WI38 (cell line): ENCODE measurements at regions not wholly inside any gene's neighbourhood (a gene's known extent, or its start where the extent isn't known, plus 50 kb on each side); places are given as distances from the start of the nearest gene placed in this dataset.
A peak's percentile ranks its signal among the peaks of the same experiment; 100 is the strongest.

Source experiments
- H3K4me3 ChIP-seq: 2 replicates; pipeline ENCODE4 v1.5.1; 2011; ENCODE audit warnings: low read depth, mild to moderate bottlenecking, control low read depth, low read length
- CTCF ChIP-seq: IDR thresholded peaks from 2 replicates; pipeline ENCODE4 v1.5.1; 2012; ENCODE audit warnings: low read depth, mild to moderate bottlenecking, control low read depth, low read length

- no peak for TF ChIP-seq CTCF
- no peak overlapping the region for H3K4me3 ChIP-seq
Measured at GRCh38 chr13:109615721-109616420, 170.5 kb downstream of the IRS2 start.

- TF ChIP-seq CTCF, result no peak
- H3K4me3 ChIP-seq, result no peak overlapping the region
Measured at GRCh38 chr13:109611912-109612691, 174.3 kb downstream of the IRS2 start.

- no peak overlapping the region for H3K4me3 ChIP-seq
- peak; percentile 40 for TF ChIP-seq CTCF
Measured at GRCh38 chr13:109610517-109610916, 175.9 kb downstream of the IRS2 start.

- H3K4me3 ChIP-seq, result no peak overlapping the region
- TF ChIP-seq CTCF, result no peak
Measured at GRCh38 chr13:109608503-109608902, 177.9 kb downstream of the IRS2 start.

- no peak overlapping the region for H3K4me3 ChIP-seq
- TF ChIP-seq CTCF, result no peak
Measured at GRCh38 chr13:109608059-109608458, 178.3 kb downstream of the IRS2 start.

- no peak overlapping the region for H3K4me3 ChIP-seq
- no peak for TF ChIP-seq CTCF
Measured at GRCh38 chr13:109606520-109606919, 179.9 kb downstream of the IRS2 start.

- TF ChIP-seq CTCF, result no peak
- no peak overlapping the region for H3K4me3 ChIP-seq
Measured at GRCh38 chr13:109605846-109606245, 180.5 kb downstream of the IRS2 start.
